Upper lobe of left lung (tissue), 6 donors: ENCODE measurements at regions not wholly inside any gene's neighbourhood (a gene's known extent, or its start where the extent isn't known, plus 50 kb on each side); places are given as distances from the start of the nearest gene placed in this dataset.

Experiments
- ATAC-seq, 2 donors: fragments of 200-7000 bp; cut with Tn5 transposase; one replicate each; pipeline ENCODE4 v1.9.1; 2022; ENCODE audit warnings: mild to moderate bottlenecking in 2 of 2, moderate library complexity in 2 of 2; ENCODE audit not compliant: low FRiP score in 2 of 2
- DNase-seq, 2 donors: peaks; one replicate each; pipeline ENCODE4 v3.0.0-alpha.2; 2019 to 2020
- H3K27ac ChIP-seq, 4 donors: fragments of 200-600 bp; sonication (generic); one replicate each; pipeline ENCODE4 v1.5.1; 2016 to 2019
- H3K27me3 ChIP-seq, 4 donors: fragments of 200-600 bp; sonication (generic); one replicate each; pipeline ENCODE4 v1.5.1; 2017 to 2019
- H3K36me3 ChIP-seq, 4 donors: fragments of 200-600 bp; sonication (generic); one replicate each; pipeline ENCODE4 v1.5.1; 2016 to 2019
- H3K4me1 ChIP-seq, 4 donors: fragments of 200-600 bp; sonication (generic); one replicate each; pipeline ENCODE4 v1.5.1; 2018 to 2019
- H3K4me3 ChIP-seq, 4 donors: fragments of 200-600 bp; sonication (generic); one replicate each; pipeline ENCODE4 v1.5.1; 2017 to 2019; ENCODE audit warnings: mild to moderate bottlenecking in 2 of 4, moderate library complexity in 1 of 4
- H3K9me3 ChIP-seq, 4 donors: fragments of 200-600 bp; sonication (generic); one replicate each; pipeline ENCODE4 v1.5.1; 2018 to 2019
- EP300 ChIP-seq, 4 donors: sonication (generic); formaldehyde crosslinking; IDR thresholded peaks; one replicate each; pipeline ENCODE4 v1.5.1; 2017; ENCODE audit warnings: antibody characterized with exemption in 4 of 4, control low read depth in 2 of 4
- POLR2A ChIP-seq, 4 donors: fragments of 450-650 bp; IDR thresholded peaks; one replicate each; pipeline ENCODE4 v1.5.1; 2016 to 2017; ENCODE audit warnings: antibody characterized with exemption in 4 of 4, mild to moderate bottlenecking in 2 of 4
- POLR2AphosphoS5 ChIP-seq, 2 donors: sonication (generic); formaldehyde crosslinking; IDR thresholded peaks; one replicate each; pipeline ENCODE4 v1.5.1; 2017; ENCODE audit warnings: antibody characterized with exemption in 2 of 2
- WGBS, 2 donors: methylation state at CpG; one replicate each; pipeline ENCODE4 v1.1.5; 2017 to 2018; 5-methylcytosine and 5-hydroxymethylcytosine counted together
- TF ChIP-seq, protein P1 (sequence below), 6 experiments: fragments of 450-650 bp in 4 of 6; fragments of 200-600 bp in 2 of 6; sonication (generic) in 2 of 6; IDR thresholded peaks; one replicate each; pipeline ENCODE4 v1.5.1; 2016 to 2019; ENCODE audit warnings: antibody characterized with exemption in 6 of 6
- donor health status: DM: no; HTN: no; CAD: no; lungs with moderate emphysema.
- donor health status: DM: no; HTN: yes; CAD: no; lungs with severe emphysema.

DNA sequence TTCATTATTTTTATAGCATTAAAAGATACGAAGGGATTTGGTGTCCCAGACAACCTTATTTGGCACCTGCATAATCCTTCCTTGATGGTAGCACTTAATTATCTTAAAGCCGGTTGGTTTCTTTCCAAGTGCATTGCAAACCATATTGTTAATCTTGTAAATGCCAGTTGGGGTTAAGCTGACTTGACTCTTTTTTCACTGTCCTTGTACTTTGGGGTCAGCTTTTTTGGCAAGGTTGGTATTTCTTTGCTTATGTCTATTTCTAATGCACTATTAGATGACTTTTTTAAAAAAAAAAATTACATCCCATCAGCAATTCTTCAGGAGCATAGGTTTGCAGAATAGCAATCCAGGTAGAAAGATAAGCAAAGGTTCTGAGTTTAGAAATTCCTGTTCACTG is 466.8 kb upstream of the TLE4 start:
- H3K27me3 ChIP-seq, result no peaks in the 10 kb centered on the region
- no peak overlapping the region for H3K4me3 ChIP-seq
- H3K4me1 ChIP-seq, result no peaks in the 10 kb centered on the region
- WGBS, 2 donors, result 73 to 75% methylated on average over 2 of the region's 2 CpGs
- no peaks in the 10 kb centered on the region for H3K36me3 ChIP-seq
- H3K9me3 ChIP-seq, result peaks cover 0 to 7% (median 2%) of the 10 kb centered on the region in 4 donors
- no peak overlapping the region for H3K27ac ChIP-seq
- DNase-seq (no peak), ATAC-seq (no peak)
- TF ChIP-seq POLR2AphosphoS5 (IDR thresholded peaks at IDR 0.05), result no peak
- no peak for TF ChIP-seq POLR2A (IDR thresholded peaks at IDR 0.05)
- TF ChIP-seq, protein P1, sequence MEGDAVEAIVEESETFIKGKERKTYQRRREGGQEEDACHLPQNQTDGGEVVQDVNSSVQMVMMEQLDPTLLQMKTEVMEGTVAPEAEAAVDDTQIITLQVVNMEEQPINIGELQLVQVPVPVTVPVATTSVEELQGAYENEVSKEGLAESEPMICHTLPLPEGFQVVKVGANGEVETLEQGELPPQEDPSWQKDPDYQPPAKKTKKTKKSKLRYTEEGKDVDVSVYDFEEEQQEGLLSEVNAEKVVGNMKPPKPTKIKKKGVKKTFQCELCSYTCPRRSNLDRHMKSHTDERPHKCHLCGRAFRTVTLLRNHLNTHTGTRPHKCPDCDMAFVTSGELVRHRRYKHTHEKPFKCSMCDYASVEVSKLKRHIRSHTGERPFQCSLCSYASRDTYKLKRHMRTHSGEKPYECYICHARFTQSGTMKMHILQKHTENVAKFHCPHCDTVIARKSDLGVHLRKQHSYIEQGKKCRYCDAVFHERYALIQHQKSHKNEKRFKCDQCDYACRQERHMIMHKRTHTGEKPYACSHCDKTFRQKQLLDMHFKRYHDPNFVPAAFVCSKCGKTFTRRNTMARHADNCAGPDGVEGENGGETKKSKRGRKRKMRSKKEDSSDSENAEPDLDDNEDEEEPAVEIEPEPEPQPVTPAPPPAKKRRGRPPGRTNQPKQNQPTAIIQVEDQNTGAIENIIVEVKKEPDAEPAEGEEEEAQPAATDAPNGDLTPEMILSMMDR (IDR thresholded peaks at IDR 0.05), result no peak

DNA sequence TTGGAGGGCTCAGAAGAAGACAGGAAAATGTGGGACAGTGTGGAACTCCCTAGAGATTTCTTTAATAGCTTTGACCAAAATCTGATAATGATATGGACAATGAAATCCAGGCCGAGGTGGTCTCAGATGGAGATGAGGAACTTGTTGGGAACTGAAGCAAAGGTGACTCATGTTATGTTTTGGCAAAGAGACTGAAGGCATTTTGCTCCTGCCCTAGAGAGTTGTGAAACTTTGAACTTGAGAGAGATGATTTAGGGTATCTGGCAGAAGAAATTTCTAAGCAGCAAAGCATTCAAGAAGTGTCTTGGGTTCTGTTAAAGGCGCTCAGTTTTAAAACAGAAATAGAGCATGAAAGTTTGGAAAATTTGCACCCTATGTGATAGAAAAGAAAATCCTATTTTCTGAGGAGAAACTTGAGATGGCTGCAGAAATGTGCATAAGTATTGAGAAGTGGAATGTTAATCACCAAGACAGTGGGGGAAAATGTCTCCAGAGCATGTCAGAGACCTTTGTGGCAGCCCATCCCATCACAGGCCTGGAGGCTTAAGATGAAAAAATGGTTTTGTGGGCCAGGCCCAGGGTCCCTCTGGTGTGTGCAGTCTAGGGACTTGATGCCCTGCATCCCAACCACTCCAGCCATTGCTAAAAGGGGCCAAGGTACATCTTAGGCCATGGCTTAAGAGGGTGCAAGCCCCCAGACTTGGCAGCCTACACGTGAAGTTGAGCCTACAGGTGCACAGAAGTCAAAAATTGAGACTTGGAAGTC is 463.7 kb upstream of the TLE4 start:
- TF ChIP-seq, protein P1 (IDR thresholded peaks at IDR 0.05), result no peak
- no peak for TF ChIP-seq POLR2A (IDR thresholded peaks at IDR 0.05)
- TF ChIP-seq EP300 (IDR thresholded peaks at IDR 0.05), result no peak
- TF ChIP-seq POLR2AphosphoS5 (IDR thresholded peaks at IDR 0.05), result no peak
- no peaks in the 10 kb centered on the region for H3K4me1 ChIP-seq
- no peak overlapping the region for H3K27ac ChIP-seq
- H3K9me3 ChIP-seq, result peaks cover 0 to 7% (median 2%) of the 10 kb centered on the region in 4 donors
- H3K4me3 ChIP-seq, result no peak overlapping the region
- H3K27me3 ChIP-seq, result no peaks in the 10 kb centered on the region
- no peak for ATAC-seq
- no peaks in the 10 kb centered on the region for H3K36me3 ChIP-seq
- no peak for DNase-seq
- WGBS, 2 donors, result 78 to 97% methylated on average over 3 of the region's 3 CpGs

DNA sequence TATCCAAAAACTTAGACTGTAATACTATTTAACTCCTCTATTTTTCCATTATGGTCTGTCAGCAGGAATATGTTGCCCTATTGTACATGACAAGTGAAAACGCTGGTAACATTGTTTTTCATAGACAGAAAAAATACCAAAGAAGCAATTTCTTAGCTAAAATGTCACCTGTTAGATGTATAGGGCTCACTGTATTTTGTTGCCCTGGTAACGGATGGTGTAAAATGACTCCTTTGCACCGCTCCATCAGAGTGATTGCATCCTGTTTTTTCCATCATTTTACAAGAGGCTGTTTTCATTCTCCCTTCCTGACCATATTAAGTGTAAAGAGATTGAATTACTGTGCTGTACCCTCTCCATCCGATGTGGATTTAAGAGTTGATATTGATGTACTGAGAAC is 460.1 kb upstream of the TLE4 start:
- ATAC-seq, result no peak
- H3K4me1 ChIP-seq, result no peaks in the 10 kb centered on the region
- H3K27ac ChIP-seq, result no peak overlapping the region
- H3K4me3 ChIP-seq, result no peak overlapping the region
- H3K36me3 ChIP-seq, result no peaks in the 10 kb centered on the region
- DNase-seq, result no peak
- no peaks in the 10 kb centered on the region for H3K27me3 ChIP-seq
- 91 to 92% methylated on average over 4 of the region's 4 CpGs for WGBS, 2 donors
- TF ChIP-seq EP300 (IDR thresholded peaks at IDR 0.05) (no peak), POLR2AphosphoS5 (IDR thresholded peaks at IDR 0.05) (no peak), POLR2A (IDR thresholded peaks at IDR 0.05) (no peak)
- TF ChIP-seq, protein P1 (IDR thresholded peaks at IDR 0.05), result no peak
- peaks cover 0 to 7% (median 2%) of the 10 kb centered on the region in 4 donors for H3K9me3 ChIP-seq

DNA sequence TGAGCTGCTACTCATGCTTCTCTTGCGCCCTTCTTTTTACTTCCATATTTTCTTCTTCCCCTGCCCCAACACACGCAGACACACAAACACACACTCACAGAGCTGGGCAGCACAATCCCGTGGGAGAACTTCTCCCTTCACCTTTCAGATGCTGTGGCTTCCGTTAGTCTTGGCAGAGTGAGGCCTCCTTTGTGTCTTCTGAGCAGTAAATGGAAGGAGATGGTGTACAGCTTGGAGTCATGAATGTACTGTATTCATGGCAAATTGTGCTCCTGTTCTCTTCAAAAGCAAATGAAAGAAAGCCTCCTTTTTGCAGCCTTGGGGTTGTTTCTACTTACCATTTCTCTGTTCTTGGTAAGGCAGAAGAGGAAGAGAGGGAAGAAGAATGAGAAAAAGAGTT is 456.6 kb upstream of the TLE4 start:
- Histone ChIP-seq H3K9me3 (no peaks in the 10 kb centered on the region), H3K4me1 (no peaks in the 10 kb centered on the region), H3K27me3 (no peaks in the 10 kb centered on the region), H3K36me3 (no peaks in the 10 kb centered on the region), H3K27ac (no peak overlapping the region), H3K4me3 (no peak overlapping the region)
- ATAC-seq (no peak), DNase-seq (no peak)
- TF ChIP-seq POLR2AphosphoS5 (IDR thresholded peaks at IDR 0.05) (no peak), POLR2A (IDR thresholded peaks at IDR 0.05) (no peak), EP300 (IDR thresholded peaks at IDR 0.05) (no peak)
- TF ChIP-seq, protein P1 (IDR thresholded peaks at IDR 0.05), result no peak
- WGBS, 2 donors, result 80 to 87% methylated on average over 4 of the region's 4 CpGs

DNA sequence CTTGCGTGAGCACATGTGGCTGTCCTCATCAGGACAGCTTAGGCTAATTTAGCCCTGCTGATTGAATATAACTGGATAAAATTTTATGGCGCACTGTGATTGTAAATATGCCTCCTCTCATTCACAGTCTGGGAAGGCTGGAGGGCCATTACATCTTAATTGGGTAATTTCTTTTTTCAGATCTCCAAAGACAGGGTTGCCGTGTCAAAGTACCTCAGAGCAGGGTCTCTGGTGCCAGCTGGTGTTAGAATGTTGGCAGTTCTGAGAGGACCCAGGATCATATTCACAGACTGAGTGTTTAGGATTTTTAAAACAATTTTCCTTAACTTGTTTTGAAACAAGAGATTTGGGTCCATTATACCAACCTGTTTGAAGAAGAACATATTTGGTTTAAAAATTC is 455.7 kb upstream of the TLE4 start:
- DNase-seq (no peak), ATAC-seq (no peak)
- Histone ChIP-seq H3K9me3 (no peaks in the 10 kb centered on the region), H3K4me1 (no peaks in the 10 kb centered on the region), H3K27ac (no peak overlapping the region), H3K36me3 (no peaks in the 10 kb centered on the region), H3K4me3 (no peak overlapping the region), H3K27me3 (no peaks in the 10 kb centered on the region)
- TF ChIP-seq, protein P1 (IDR thresholded peaks at IDR 0.05), result no peak
- no peak for TF ChIP-seq EP300 (IDR thresholded peaks at IDR 0.05)
- WGBS, 2 donors, result 80 to 84% methylated on average over 3 of the region's 3 CpGs
